HFF-Myc (cell line): ENCODE measurements at regions not wholly inside any gene's neighbourhood (a gene's known extent, or its start where the extent isn't known, plus 50 kb on each side); places are given as distances from the start of the nearest gene placed in this dataset.

ENCODE experiments used
- DNase-seq: peaks from one replicate; pipeline ENCODE4 v3.0.0-alpha.2; 2011; ENCODE audit warnings: low read depth; ENCODE audit errors: extremely low read depth
- H3K4me3 ChIP-seq: replicated peaks from 2 replicates; pipeline ENCODE4 v1.5.1; 2011; ENCODE audit warnings: low read depth, mild to moderate bottlenecking, control low read depth, low read length
- CTCF ChIP-seq: IDR thresholded peaks from 2 replicates; pipeline ENCODE4 v1.5.1; 2012; ENCODE audit warnings: mild to moderate bottlenecking, low read depth, low read length, control low read depth; ENCODE audit errors: missing control alignments

GRCh38 chr6:140846503-140847261, 1286.0 kb upstream of the GJE1 start:
- DNase-seq: no peak
- no peak for TF ChIP-seq CTCF
- no peak overlapping the region for H3K4me3 ChIP-seq

GRCh38 chr6:140845701-140846100, 1287.0 kb upstream of the GJE1 start:
- TF ChIP-seq CTCF: no peak
- no peak for DNase-seq
- no peak overlapping the region for H3K4me3 ChIP-seq

GRCh38 chr6:140844167-140844566, 1288.6 kb upstream of the GJE1 start:
- no peak for TF ChIP-seq CTCF
- H3K4me3 ChIP-seq: no peak overlapping the region
- DNase-seq: no peak

GRCh38 chr6:140833408-140833807, 1299.3 kb upstream of the GJE1 start:
- no peak overlapping the region for H3K4me3 ChIP-seq
- no peak for DNase-seq
- no peak for TF ChIP-seq CTCF

- no peak overlapping the region for H3K4me3 ChIP-seq
Observed at GRCh38 chr6:140830666-140831065, 1302.1 kb upstream of the GJE1 start.

GRCh38 chr6:140828856-140829255, 1303.9 kb upstream of the GJE1 start:
- no peak for TF ChIP-seq CTCF
- no peak for DNase-seq
- no peak overlapping the region for H3K4me3 ChIP-seq

More at GRCh38 chr6:140830666-140831065, 1302.1 kb upstream of the GJE1 start:
- no peak for DNase-seq
- TF ChIP-seq CTCF: no peak

- TF ChIP-seq CTCF: no peak
- no peak overlapping the region for H3K4me3 ChIP-seq
- no peak for DNase-seq
Observed at GRCh38 chr6:140827593-140827992, 1305.1 kb upstream of the GJE1 start.
